Heart left ventricle (tissue), 16 donors: ENCODE measurements at regions not wholly inside any gene's neighbourhood (a gene's known extent, or its start where the extent isn't known, plus 50 kb on each side); places are given as distances from the start of the nearest gene placed in this dataset.

Experiments used
- ATAC-seq, 4 donors: fragments of 200-7000 bp; cut with Tn5 transposase; one replicate each; pipeline ENCODE4 v1.9.1; 2020 to 2022; ENCODE audit warnings: moderate library complexity in 4 of 4, mild to moderate bottlenecking in 3 of 4, moderate number of reproducible peaks in 1 of 4
- DNase-seq, 5 donors: peaks; one replicate each; pipeline ENCODE4 v3.0.0-alpha.2; 2020
- H3K27ac ChIP-seq, 12 donors: fragments of 200-600 bp; sonication (generic) in 4 of 12; one replicate each; pipeline versions ENCODE4 v1.5.0 to v1.8.0; 2016 to 2022; ENCODE audit warnings: mild to moderate bottlenecking in 2 of 12
- H3K27me3 ChIP-seq, 9 donors: fragments of 200-600 bp; sonication (generic) in 2 of 9; one replicate each; pipeline versions ENCODE4 v1.5.1 to v1.8.0; 2016 to 2022; ENCODE audit warnings: mild to moderate bottlenecking in 3 of 9
- H3K36me3 ChIP-seq, 9 donors: fragments of 200-600 bp; sonication (generic) in 2 of 9; one replicate each; pipeline versions ENCODE4 v1.5.0 to v1.8.0; 2018 to 2022; ENCODE audit warnings: mild to moderate bottlenecking in 2 of 9
- H3K4me1 ChIP-seq, 12 donors: fragments of 200-600 bp; sonication (generic) in 4 of 12; one replicate each; pipeline versions ENCODE4 v1.5.0 to v1.8.0; 2016 to 2022; ENCODE audit warnings: mild to moderate bottlenecking in 3 of 12
- H3K4me3 ChIP-seq, 12 donors: fragments of 200-600 bp; sonication (generic) in 4 of 12; one replicate each; pipeline versions ENCODE4 v1.5.0 to v1.8.0; 2017 to 2022; ENCODE audit warnings: mild to moderate bottlenecking in 9 of 12, moderate library complexity in 4 of 12
- H3K9me3 ChIP-seq, 12 donors: fragments of 200-600 bp; sonication (generic) in 4 of 12; one replicate each; pipeline versions ENCODE4 v1.5.0 to v1.8.0; 2016 to 2022; ENCODE audit warnings: mild to moderate bottlenecking in 1 of 12
- CTCF ChIP-seq, 12 donors: fragments of 200-600 bp; sonication (generic) in 4 of 12; IDR thresholded peaks; one replicate each; pipeline versions ENCODE4 v1.5.0 to v1.8.0; 2018 to 2022; ENCODE audit warnings: antibody characterized with exemption in 12 of 12, mild to moderate bottlenecking in 5 of 12
- POLR2A ChIP-seq, 2 donors: fragments of 450-650 bp; IDR thresholded peaks; one replicate each; pipeline ENCODE4 v1.6.1; 2017; ENCODE audit warnings: antibody characterized with exemption in 2 of 2, mild to moderate bottlenecking in 2 of 2, moderate library complexity in 2 of 2
- WGBS, 4 donors: extraction: QIAGEN DNeasy Blood & Tissue Kit in 2 of 4; methylation state at CpG; one replicate each; pipeline versions ENCODE4 v1.1.5 to v1.1.7; 2013 to 2018; 5-methylcytosine and 5-hydroxymethylcytosine counted together
- intact Hi-C, 10 donors: fragments of 100-400 bp; cut with DNase I; formaldehyde crosslinking; loops; one replicate each; pipeline versions ENCODE4 v1.11.1 to v1.14.2; 2022
- donor health status: ischemic (EF 13 %, LVEDD 7.1; RV severe dilation, severe dysfunction).
- donor health status: healthy with polysubstance abuse.
- donor health status: DM: no; HTN: yes; CAD: no.
- donor health status: DM: no; HTN: no; CAD: no.
- donor health status: ischemic (EF 25% LVEDD 6.9; RV normal size, moderate dysfunction).
- donor health status: ischemic (EF 25% LVEDD 5.7; RV mildly dilated, moderate dysfunction).
- donor health status: healthy.
- donor health status: DM: yes; HTN: yes; CAD: no.
- donor health status: ischemic (EF 35%, LVEDD 5.7; RV mildly dilated, moderate dysfunction).
- donor health status: nonischemic (EF 11% LVEDD 7.7; RV severe dilation, severe dysfunction).
- donor health status: DM: yes; HTN: yes; CAD: no.
- donor health status: PGD.
- donor health status: ischemic (EF 29% LVEDD 5.4; RV normal size, mild dysfunction).
- donor health status: nonischemic (EF 23%, LVEDD 6.1; RV moderate dilation, normal function).

- intact Hi-C loops: no loop called here
- Histone ChIP-seq H3K27ac (peak overlapping the region in 5 of 12 donors; percentile 55 to 74 (median 67)), H3K4me1 (peaks cover 0 to 5% (median 0%) of the 10 kb centered on the region in 12 donors), H3K4me3 (no peak overlapping the region), H3K9me3 (peaks cover 0 to 5% (median 1%) of the 10 kb centered on the region in 12 donors), H3K36me3 (no peaks in the 10 kb centered on the region), H3K27me3 (peaks cover 0 to 23% (median 0%) of the 10 kb centered on the region in 9 donors)
- ATAC-seq (no peak), DNase-seq (no peak)
- WGBS, 4 donors: 63 to 75% (median 72%) methylated on average over 4 of the region's 4 CpGs
- TF ChIP-seq POLR2A (IDR thresholded peaks at IDR 0.05): no peak
- no peak for TF ChIP-seq CTCF (IDR thresholded peaks at IDR 0.05)
Measured at GRCh38 chr22:27194096-27194748, 536.8 kb downstream of the MIAT start.

GRCh38 chr22:27195094-27195493 lies 537.7 kb downstream of the MIAT start:
- WGBS, 4 donors: 69 to 78% (median 75%) methylated on average over 20 of the region's 20 CpGs
- Histone ChIP-seq H3K4me3 (no peak overlapping the region), H3K36me3 (no peaks in the 10 kb centered on the region), H3K9me3 (peaks cover 0 to 5% (median 1%) of the 10 kb centered on the region in 12 donors), H3K4me1 (peaks cover 0 to 5% (median 0%) of the 10 kb centered on the region in 12 donors), H3K27ac (peak overlapping the region in 7 of 12 donors; percentile 16 to 74 (median 59)), H3K27me3 (peaks cover 0 to 25% (median 0%) of the 10 kb centered on the region in 9 donors)
- intact Hi-C loops: no loop called here
- peak in 4 of 5 donors; percentile 30 to 80 (median 64) for DNase-seq
- ATAC-seq: peak in 3 of 4 donors; percentile 78 to 85 (median 79)
- TF ChIP-seq CTCF (IDR thresholded peaks at IDR 0.05) (no peak), POLR2A (IDR thresholded peaks at IDR 0.05) (no peak)

- H3K27me3 ChIP-seq: peaks cover 0 to 28% (median 0%) of the 10 kb centered on the region in 9 donors
- DNase-seq (no peak), ATAC-seq (peak in 3 of 4 donors; percentile 40 to 65 (median 46))
- intact Hi-C loops: no loop called here
- no peak for TF ChIP-seq CTCF (IDR thresholded peaks at IDR 0.05)
- no peak for TF ChIP-seq POLR2A (IDR thresholded peaks at IDR 0.05)
- 67 to 87% (median 77%) methylated on average over 4 to 5 of the region's 5 CpGs for WGBS, 4 donors
- no peak overlapping the region for H3K4me3 ChIP-seq
- no peaks in the 10 kb centered on the region for H3K36me3 ChIP-seq
- peaks cover 0 to 5% (median 0%) of the 10 kb centered on the region in 12 donors for H3K4me1 ChIP-seq
- H3K9me3 ChIP-seq: peaks cover 0 to 5% (median 1%) of the 10 kb centered on the region in 12 donors
- H3K27ac ChIP-seq: peak overlapping the region in 6 of 12 donors; percentile 35 to 74 (median 63)
Measured at GRCh38 chr22:27195494-27195893, 538.1 kb downstream of the MIAT start.

GRCh38 chr22:27196606-27197005 lies 539.2 kb downstream of the MIAT start:
- TF ChIP-seq CTCF (IDR thresholded peaks at IDR 0.05): no peak
- TF ChIP-seq POLR2A (IDR thresholded peaks at IDR 0.05): no peak
- no peak overlapping the region for H3K4me3 ChIP-seq
- peaks cover 0 to 4% (median 0%) of the 10 kb centered on the region in 12 donors for H3K9me3 ChIP-seq
- H3K4me1 ChIP-seq: peaks cover 0 to 5% (median 0%) of the 10 kb centered on the region in 12 donors
- WGBS, 4 donors: 59 to 74% (median 63%) methylated on average over 4 of the region's 4 CpGs
- H3K36me3 ChIP-seq: no peaks in the 10 kb centered on the region
- DNase-seq (no peak), ATAC-seq (peak in 1 of 4 donors; percentile 14)
- H3K27ac ChIP-seq: peak overlapping the region in 2 of 12 donors; percentile 30 to 34
- intact Hi-C loops: no loop called here
- peaks cover 0 to 35% (median 0%) of the 10 kb centered on the region in 9 donors for H3K27me3 ChIP-seq
